ENCODE measurements at regions not wholly inside any gene's neighbourhood (a gene's known extent, or its start where the extent isn't known, plus 50 kb on each side); places are given as distances from the start of the nearest gene placed in this dataset.

DNA sequence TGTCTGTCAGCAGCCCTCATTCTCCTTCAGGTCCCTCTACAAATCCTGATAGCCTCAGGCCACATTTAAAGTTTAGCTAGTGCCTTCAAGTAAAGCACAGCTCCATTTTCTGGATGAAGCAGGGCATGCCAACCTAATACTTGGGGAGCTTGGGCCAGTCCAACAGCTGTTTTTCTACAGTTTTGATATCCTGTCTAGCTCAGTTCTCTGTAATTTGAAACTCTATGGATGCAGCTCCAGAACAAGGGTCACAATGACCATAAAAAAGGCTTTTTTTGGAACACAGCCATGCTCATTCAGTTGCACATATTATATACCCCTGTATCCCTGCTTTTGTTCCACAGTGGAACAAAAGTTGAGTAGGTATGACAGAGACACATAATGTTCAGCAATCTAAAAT is 373.5 kb downstream of the SUCLG1 start:
- H3K4me3 ChIP-seq (replicated peaks in 1 of 2; ENCODE audit: low read depth in 2 of 2, low read length in 2 of 2), result no peak overlapping the region
- TF ChIP-seq, protein P1, sequence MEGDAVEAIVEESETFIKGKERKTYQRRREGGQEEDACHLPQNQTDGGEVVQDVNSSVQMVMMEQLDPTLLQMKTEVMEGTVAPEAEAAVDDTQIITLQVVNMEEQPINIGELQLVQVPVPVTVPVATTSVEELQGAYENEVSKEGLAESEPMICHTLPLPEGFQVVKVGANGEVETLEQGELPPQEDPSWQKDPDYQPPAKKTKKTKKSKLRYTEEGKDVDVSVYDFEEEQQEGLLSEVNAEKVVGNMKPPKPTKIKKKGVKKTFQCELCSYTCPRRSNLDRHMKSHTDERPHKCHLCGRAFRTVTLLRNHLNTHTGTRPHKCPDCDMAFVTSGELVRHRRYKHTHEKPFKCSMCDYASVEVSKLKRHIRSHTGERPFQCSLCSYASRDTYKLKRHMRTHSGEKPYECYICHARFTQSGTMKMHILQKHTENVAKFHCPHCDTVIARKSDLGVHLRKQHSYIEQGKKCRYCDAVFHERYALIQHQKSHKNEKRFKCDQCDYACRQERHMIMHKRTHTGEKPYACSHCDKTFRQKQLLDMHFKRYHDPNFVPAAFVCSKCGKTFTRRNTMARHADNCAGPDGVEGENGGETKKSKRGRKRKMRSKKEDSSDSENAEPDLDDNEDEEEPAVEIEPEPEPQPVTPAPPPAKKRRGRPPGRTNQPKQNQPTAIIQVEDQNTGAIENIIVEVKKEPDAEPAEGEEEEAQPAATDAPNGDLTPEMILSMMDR (IDR thresholded peaks at IDR 0.05; ENCODE audit: low read depth, low read length), result no peak
- DNase-seq (ENCODE audit: low read depth in 2 of 2), result no peak

DNA sequence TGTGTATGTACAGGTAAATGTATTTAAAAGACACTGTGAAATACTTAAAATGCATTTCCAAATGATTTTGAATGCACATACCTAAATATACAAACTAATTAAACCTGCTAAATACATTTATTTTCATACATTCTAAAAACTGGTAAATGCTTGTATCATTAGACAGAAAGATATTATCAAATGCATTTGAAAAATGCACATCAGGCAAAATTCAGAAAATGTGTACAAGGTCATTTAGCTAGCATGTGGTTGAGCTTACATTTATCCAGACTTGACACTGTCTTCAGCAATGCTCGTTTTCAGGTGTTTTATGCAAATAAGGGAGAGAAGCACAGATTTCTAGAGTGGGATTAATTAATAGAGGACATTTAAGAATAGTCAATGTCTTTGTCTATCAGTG is 374.2 kb downstream of the SUCLG1 start:
- no peak overlapping the region for H3K4me3 ChIP-seq (replicated peaks in 1 of 2; ENCODE audit: low read depth in 2 of 2, low read length in 2 of 2)
- TF ChIP-seq, protein P1 (IDR thresholded peaks at IDR 0.05; ENCODE audit: low read depth, low read length), result no peak
- no peak for DNase-seq (ENCODE audit: low read depth in 2 of 2)

DNA sequence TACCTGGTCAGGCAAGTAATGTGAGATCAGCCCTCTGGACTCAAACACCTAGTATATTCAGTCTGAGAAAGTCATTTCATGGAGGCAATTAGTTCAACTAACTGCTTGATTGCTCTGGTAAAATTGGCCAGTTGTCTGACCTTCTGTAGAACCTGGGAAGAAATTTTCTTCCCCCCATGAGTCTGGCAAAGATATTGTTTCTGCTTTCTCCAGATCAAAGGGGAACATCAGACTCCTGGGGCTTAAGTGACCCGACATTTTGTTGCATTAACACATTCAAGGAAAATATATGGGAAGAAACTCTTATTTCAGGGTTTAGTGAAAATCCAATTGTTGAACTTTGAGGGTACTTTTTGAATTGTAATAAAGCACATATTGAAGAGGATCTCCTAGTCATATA is 375.1 kb downstream of the SUCLG1 start:
- TF ChIP-seq, protein P1 (IDR thresholded peaks at IDR 0.05; ENCODE audit: low read depth, low read length), result no peak
- H3K4me3 ChIP-seq (replicated peaks in 1 of 2; ENCODE audit: low read depth in 2 of 2, low read length in 2 of 2), result no peak overlapping the region
- no peak for DNase-seq (ENCODE audit: low read depth in 2 of 2)

GRCh38 chr2:84078471-84078870 is 380.6 kb downstream of the SUCLG1 start:
- no peak for DNase-seq (ENCODE audit: low read depth in 2 of 2)
- no peak overlapping the region for H3K4me3 ChIP-seq (replicated peaks in 1 of 2; ENCODE audit: low read depth in 2 of 2, low read length in 2 of 2)
- TF ChIP-seq, protein P1 (IDR thresholded peaks at IDR 0.05; ENCODE audit: low read depth, low read length), result no peak

- TF ChIP-seq, protein P1 (IDR thresholded peaks at IDR 0.05; ENCODE audit: low read depth, low read length), result no peak
- H3K4me3 ChIP-seq (replicated peaks in 1 of 2; ENCODE audit: low read depth in 2 of 2, low read length in 2 of 2), result no peak overlapping the region
- DNase-seq (ENCODE audit: low read depth in 2 of 2), result peak in 1 of 2 donors; percentile 1
Measured at GRCh38 chr2:84077496-84077895, 381.6 kb downstream of the SUCLG1 start.

- TF ChIP-seq, protein P1 (IDR thresholded peaks at IDR 0.05; ENCODE audit: low read depth, low read length), result no peak
- H3K4me3 ChIP-seq (replicated peaks in 1 of 2; ENCODE audit: low read depth in 2 of 2, low read length in 2 of 2), result no peak overlapping the region
- no peak for DNase-seq (ENCODE audit: low read depth in 2 of 2)
Measured at GRCh38 chr2:84071050-84071449, 388.0 kb downstream of the SUCLG1 start.

DNA sequence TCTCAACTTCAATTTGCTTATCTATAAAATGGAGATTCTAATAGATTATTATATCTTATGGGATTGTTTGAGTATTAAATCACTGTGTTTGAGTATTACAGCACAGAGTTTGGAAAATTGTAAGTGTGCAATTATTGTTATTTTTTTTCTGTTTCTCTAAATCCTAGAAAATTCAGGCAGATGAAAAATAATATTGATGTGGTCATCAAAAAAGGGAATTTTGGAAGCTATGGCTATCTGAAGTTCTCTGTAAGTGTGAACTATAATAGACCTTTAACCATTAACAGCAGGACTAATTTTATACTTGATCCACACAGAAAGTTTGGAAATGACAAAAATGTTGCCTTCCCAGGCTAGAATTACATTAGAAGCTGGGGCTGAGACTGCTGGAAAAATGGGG is 393.2 kb downstream of the SUCLG1 start:
- DNase-seq (ENCODE audit: low read depth in 2 of 2), result no peak
- TF ChIP-seq, protein P1 (IDR thresholded peaks at IDR 0.05; ENCODE audit: low read depth, low read length), result no peak
- no peak overlapping the region for H3K4me3 ChIP-seq (replicated peaks in 1 of 2; ENCODE audit: low read depth in 2 of 2, low read length in 2 of 2)
